GM18909 (cell line): ENCODE measurements at regions not wholly inside any gene's neighbourhood (a gene's known extent, or its start where the extent isn't known, plus 50 kb on each side); places are given as distances from the start of the nearest gene placed in this dataset.
"Not testable (repeated sequence)": the region's sequence is repeated elsewhere in the genome, so short reads cannot be mapped to it uniquely, and the experiment has no call there.

Experiments used
- ATAC-seq: cut with Tn5 transposase; IDR thresholded peaks from one replicate; pipeline ENCODE4 v1.9.1; 2021; ENCODE audit warnings: mild to moderate bottlenecking; ENCODE audit not compliant: unreplicated experiment, poor library complexity

- ATAC-seq: no peak
These were observed 692.7 kb downstream of the SOCS6 start for GRCh38 chr18:70981400-70982140.

GRCh38 chr18:70973626-70974025 lies 684.8 kb downstream of the SOCS6 start:
- ATAC-seq: no peak

- ATAC-seq: no peak
These were observed 677.6 kb downstream of the SOCS6 start for GRCh38 chr18:70966419-70966818.

- no peak for ATAC-seq
These were observed 673.1 kb downstream of the SOCS6 start for GRCh38 chr18:70961939-70962338.

GRCh38 chr18:70956554-70956953 lies 667.7 kb downstream of the SOCS6 start:
- no peak for ATAC-seq

- ATAC-seq: no peak
These were observed 647.3 kb downstream of the SOCS6 start for GRCh38 chr18:70936160-70936559.

GRCh38 chr18:70931942-70932814 lies 643.3 kb downstream of the SOCS6 start:
- no peak for ATAC-seq

GRCh38 chr18:70920840-70921374 lies 632.1 kb downstream of the SOCS6 start:
- no peak for ATAC-seq

GRCh38 chr18:70907673-70908072 lies 618.8 kb downstream of the SOCS6 start:
- ATAC-seq: no peak

GRCh38 chr18:70892381-70892780 lies 603.5 kb downstream of the SOCS6 start:
- ATAC-seq: no peak

- no peak for ATAC-seq
These were observed 581.4 kb downstream of the SOCS6 start for GRCh38 chr18:70870292-70870691.

- ATAC-seq: no peak
These were observed 559.5 kb downstream of the SOCS6 start for GRCh38 chr18:70848329-70848728.

GRCh38 chr18:70840649-70841048 lies 551.8 kb downstream of the SOCS6 start:
- ATAC-seq: no peak

- no peak for ATAC-seq
These were observed 538.8 kb downstream of the SOCS6 start for GRCh38 chr18:70827632-70828031.

- no peak for ATAC-seq
These were observed 537.7 kb downstream of the SOCS6 start for GRCh38 chr18:70826571-70826970.

- ATAC-seq: no peak
These were observed 533.8 kb downstream of the SOCS6 start for GRCh38 chr18:70822691-70823090.

GRCh38 chr18:70822117-70822516 lies 533.3 kb downstream of the SOCS6 start:
- ATAC-seq: no peak

GRCh38 chr18:70808481-70809056 lies 519.7 kb downstream of the SOCS6 start:
- no peak for ATAC-seq

- peak; percentile 93 for ATAC-seq
These were observed 493.1 kb downstream of the SOCS6 start for GRCh38 chr18:70781860-70782453.

GRCh38 chr18:70766254-70766653 lies 477.4 kb downstream of the SOCS6 start:
- not testable (repeated sequence) for ATAC-seq
